Heart left ventricle (tissue), 13 donors: ENCODE measurements at regions not wholly inside any gene's neighbourhood (a gene's known extent, or its start where the extent isn't known, plus 50 kb on each side); places are given as distances from the start of the nearest gene placed in this dataset.
"Not testable (repeated sequence)": the region's sequence is repeated elsewhere in the genome, so short reads cannot be mapped to it uniquely, and the experiment has no call there.

Experiments
- POLR2A ChIP-seq, 2 donors: fragments of 450-650 bp; IDR thresholded peaks; one replicate each; pipeline ENCODE4 v1.6.1; 2017; ENCODE audit warnings: antibody characterized with exemption in 2 of 2, mild to moderate bottlenecking in 2 of 2, moderate library complexity in 2 of 2
- TF ChIP-seq, protein P1 (sequence below), 12 donors: fragments of 200-600 bp; sonication (generic) in 4 of 12; IDR thresholded peaks; one replicate each; pipeline versions ENCODE4 v1.5.0 to v1.8.0; 2018 to 2022; ENCODE audit warnings: antibody characterized with exemption in 12 of 12, mild to moderate bottlenecking in 5 of 12
- donor health status: ischemic (EF 13 %, LVEDD 7.1; RV severe dilation, severe dysfunction).
- donor health status: DM: no; HTN: yes; CAD: no.
- donor health status: DM: no; HTN: no; CAD: no.
- donor health status: ischemic (EF 25% LVEDD 6.9; RV normal size, moderate dysfunction).
- donor health status: ischemic (EF 25% LVEDD 5.7; RV mildly dilated, moderate dysfunction).
- donor health status: ischemic (EF 35%, LVEDD 5.7; RV mildly dilated, moderate dysfunction).
- donor health status: nonischemic (EF 11% LVEDD 7.7; RV severe dilation, severe dysfunction).
- donor health status: DM: yes; HTN: yes; CAD: no.
- donor health status: PGD.
- donor health status: ischemic (EF 29% LVEDD 5.4; RV normal size, mild dysfunction).
- donor health status: nonischemic (EF 23%, LVEDD 6.1; RV moderate dilation, normal function).

- TF ChIP-seq, protein P1, sequence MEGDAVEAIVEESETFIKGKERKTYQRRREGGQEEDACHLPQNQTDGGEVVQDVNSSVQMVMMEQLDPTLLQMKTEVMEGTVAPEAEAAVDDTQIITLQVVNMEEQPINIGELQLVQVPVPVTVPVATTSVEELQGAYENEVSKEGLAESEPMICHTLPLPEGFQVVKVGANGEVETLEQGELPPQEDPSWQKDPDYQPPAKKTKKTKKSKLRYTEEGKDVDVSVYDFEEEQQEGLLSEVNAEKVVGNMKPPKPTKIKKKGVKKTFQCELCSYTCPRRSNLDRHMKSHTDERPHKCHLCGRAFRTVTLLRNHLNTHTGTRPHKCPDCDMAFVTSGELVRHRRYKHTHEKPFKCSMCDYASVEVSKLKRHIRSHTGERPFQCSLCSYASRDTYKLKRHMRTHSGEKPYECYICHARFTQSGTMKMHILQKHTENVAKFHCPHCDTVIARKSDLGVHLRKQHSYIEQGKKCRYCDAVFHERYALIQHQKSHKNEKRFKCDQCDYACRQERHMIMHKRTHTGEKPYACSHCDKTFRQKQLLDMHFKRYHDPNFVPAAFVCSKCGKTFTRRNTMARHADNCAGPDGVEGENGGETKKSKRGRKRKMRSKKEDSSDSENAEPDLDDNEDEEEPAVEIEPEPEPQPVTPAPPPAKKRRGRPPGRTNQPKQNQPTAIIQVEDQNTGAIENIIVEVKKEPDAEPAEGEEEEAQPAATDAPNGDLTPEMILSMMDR (IDR thresholded peaks at IDR 0.05), result not testable (repeated sequence)
- not testable (repeated sequence) for TF ChIP-seq POLR2A (IDR thresholded peaks at IDR 0.05)
Observed at GRCh38 chrX:84872160-84872771, 131.4 kb upstream of the APOOL start.
